Iris pigment epithelial cell (primary cell): ENCODE measurements at regions not wholly inside any gene's neighbourhood (a gene's known extent, or its start where the extent isn't known, plus 50 kb on each side); places are given as distances from the start of the nearest gene placed in this dataset.
"Not testable (repeated sequence)": the region's sequence is repeated elsewhere in the genome, so short reads cannot be mapped to it uniquely, and the experiment has no call there.

Source experiments
- DNase-seq: peaks from one replicate; pipeline ENCODE4 v3.0.0-alpha.2; 2011; ENCODE audit warnings: low read depth

GRCh38 chr12:58419905-58420304, 478.5 kb downstream of the ATP23 start:
- peak; percentile 68 for DNase-seq

GRCh38 chr12:58420503-58420902, 479.1 kb downstream of the ATP23 start:
- peak; percentile 54 for DNase-seq

GRCh38 chr12:58421990-58422389, 480.6 kb downstream of the ATP23 start:
- DNase-seq = no peak

GRCh38 chr12:58424735-58425392, 483.5 kb downstream of the ATP23 start:
- DNase-seq = peak; percentile 39

- peak; percentile 97 for DNase-seq
Measured at GRCh38 chr12:58425481-58426392, 484.4 kb downstream of the ATP23 start.

GRCh38 chr12:58426437-58426836, 485.1 kb downstream of the ATP23 start:
- not testable (repeated sequence) for DNase-seq

- peak; percentile 24 for DNase-seq
Measured at GRCh38 chr12:58433959-58434358, 486.3 kb downstream of the LRIG3 start.

- no peak for DNase-seq
Measured at GRCh38 chr12:58434726-58435125, 485.6 kb downstream of the LRIG3 start.

- DNase-seq = no peak
Measured at GRCh38 chr12:58435647-58436046, 484.7 kb downstream of the LRIG3 start.

GRCh38 chr12:58441483-58441882, 478.8 kb downstream of the LRIG3 start:
- no peak for DNase-seq

GRCh38 chr12:58443273-58443980, 476.9 kb downstream of the LRIG3 start:
- DNase-seq = peak; percentile 67

- peak; percentile 97 for DNase-seq
Measured at GRCh38 chr12:58443981-58444371, 476.3 kb downstream of the LRIG3 start.

GRCh38 chr12:58450868-58451482, 469.3 kb downstream of the LRIG3 start:
- no peak for DNase-seq

- peak; percentile 65 for DNase-seq
Measured at GRCh38 chr12:58452546-58452945, 467.8 kb downstream of the LRIG3 start.

GRCh38 chr12:58453306-58453705, 467.0 kb downstream of the LRIG3 start:
- no peak for DNase-seq

GRCh38 chr12:58455136-58455535, 465.2 kb downstream of the LRIG3 start:
- DNase-seq = peak; percentile 69

GRCh38 chr12:58458102-58458501, 462.2 kb downstream of the LRIG3 start:
- peak; percentile 34 for DNase-seq

GRCh38 chr12:58459191-58459590, 461.1 kb downstream of the LRIG3 start:
- DNase-seq = peak; percentile 48

- no peak for DNase-seq
Measured at GRCh38 chr12:58463051-58463450, 457.3 kb downstream of the LRIG3 start.

- DNase-seq = no peak
Measured at GRCh38 chr12:58465418-58465817, 454.9 kb downstream of the LRIG3 start.

- DNase-seq = no peak
Measured at GRCh38 chr12:58470266-58471010, 449.9 kb downstream of the LRIG3 start.
